Hematopoietic multipotent progenitor cell treated with erythropoietin and hydrocortisone succinate and interleukin-3 and kit ligand, for 4 days (in vitro differentiated cells): ENCODE measurements at regions not wholly inside any gene's neighbourhood (a gene's known extent, or its start where the extent isn't known, plus 50 kb on each side); places are given as distances from the start of the nearest gene placed in this dataset.

Source experiments
- DNase-seq: peaks from one replicate; pipeline ENCODE4 v3.0.0-alpha.2; 2015

- peak; percentile 56 for DNase-seq
Measured at GRCh38 chr7:88401009-88401623, 94.4 kb upstream of the STEAP4 start.

- DNase-seq, result no peak
Measured at GRCh38 chr7:88399696-88400240, 93.1 kb upstream of the STEAP4 start.

DNA sequence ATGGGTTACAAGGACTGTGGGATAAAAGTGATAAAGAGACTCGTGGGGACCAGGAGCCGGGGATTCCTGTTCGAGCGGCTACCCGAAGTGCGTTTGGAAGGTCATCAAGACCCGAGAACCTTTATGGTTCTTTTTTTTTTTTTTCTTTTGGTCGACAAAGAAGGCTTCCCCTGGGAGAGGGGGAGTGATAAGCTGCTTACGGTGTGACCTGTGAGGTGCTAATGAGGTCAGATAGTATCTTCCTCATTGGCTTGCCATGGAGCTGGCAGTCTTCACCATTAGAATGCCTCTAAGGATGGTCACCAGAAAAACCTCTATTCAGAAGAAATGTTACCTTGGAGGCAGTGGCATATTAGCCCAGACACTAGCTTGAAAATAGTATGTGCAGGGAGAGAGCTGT, 92.3 kb upstream of the STEAP4 start:
- no peak for DNase-seq

DNA sequence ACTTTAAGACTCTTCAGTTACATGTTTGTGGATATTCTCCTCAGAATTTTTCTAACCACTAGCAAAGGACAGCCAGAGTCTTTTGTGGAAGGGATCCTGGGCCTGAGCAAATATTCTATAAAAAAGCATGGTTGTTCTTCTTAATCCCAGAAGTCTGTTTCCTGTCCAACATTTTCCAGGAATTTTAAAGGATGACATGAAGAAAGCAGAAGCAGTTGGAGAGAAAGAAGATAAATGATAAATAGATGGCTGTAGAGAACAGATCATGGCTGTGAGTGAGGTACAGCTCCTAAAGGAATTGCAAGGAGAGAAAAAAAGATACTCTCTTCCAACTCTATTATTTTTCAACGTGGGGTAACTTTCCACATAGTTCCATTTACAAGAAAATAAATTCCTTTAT, 91.8 kb upstream of the STEAP4 start:
- no peak for DNase-seq

GRCh38 chr7:88396948-88397322, 90.2 kb upstream of the STEAP4 start:
- DNase-seq, result no peak

DNA sequence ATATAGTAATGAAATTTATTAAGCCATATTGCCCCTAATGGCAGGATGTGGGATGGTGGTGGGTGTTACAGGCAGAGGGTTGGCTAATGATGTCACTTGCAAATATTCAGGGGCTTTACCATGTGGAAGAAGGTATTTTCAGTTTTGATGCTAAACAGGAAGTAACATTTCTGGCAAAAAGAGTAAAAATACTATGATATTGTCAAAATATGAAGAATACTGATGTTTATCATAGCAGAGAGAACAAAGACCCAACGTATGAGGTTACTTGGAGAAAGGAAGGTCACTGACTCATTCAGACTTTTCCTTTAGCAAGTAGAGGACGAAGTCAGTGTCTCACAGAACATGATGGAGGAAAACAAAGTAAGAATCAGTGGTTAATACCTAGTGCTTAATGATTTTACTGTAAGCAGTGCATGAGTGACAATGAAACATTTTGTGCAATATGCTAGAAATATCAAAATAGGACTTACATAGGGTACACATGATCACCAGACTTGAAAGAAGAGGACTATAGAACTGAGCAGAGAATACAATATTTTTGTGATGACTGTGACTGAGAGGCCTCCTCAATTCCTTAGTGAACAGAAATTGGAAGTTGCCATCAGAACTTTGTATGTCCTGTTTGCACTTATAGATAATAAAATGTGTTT, 89.7 kb upstream of the STEAP4 start:
- peak; percentile 25 for DNase-seq

GRCh38 chr7:88395715-88396114, 89.0 kb upstream of the STEAP4 start:
- peak; percentile 71 for DNase-seq

DNA sequence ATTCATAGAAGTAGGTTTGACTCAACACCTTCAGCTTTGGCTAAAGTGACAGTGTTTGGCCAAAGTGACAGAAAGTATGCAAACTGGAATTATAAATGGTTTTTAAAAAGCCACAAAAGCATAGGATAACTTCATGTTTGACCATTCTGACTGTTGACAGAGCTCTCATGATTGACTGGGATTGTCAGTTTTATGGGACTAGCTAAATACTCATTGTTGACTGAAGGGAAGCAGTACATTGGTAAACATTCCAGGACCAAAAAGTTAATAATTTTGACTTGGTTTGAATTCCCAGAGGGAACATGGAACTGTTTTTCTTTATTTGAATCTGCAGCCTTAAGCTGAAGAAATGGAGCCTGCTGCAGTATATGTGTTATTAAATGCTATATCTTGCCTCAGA, 84.6 kb upstream of the STEAP4 start:
- no peak for DNase-seq

GRCh38 chr7:88387368-88387767, 80.7 kb upstream of the STEAP4 start:
- DNase-seq, result no peak

- DNase-seq, result no peak
Measured at GRCh38 chr7:88386665-88387156, 80.0 kb upstream of the STEAP4 start.

- DNase-seq, result no peak
Measured at GRCh38 chr7:88377434-88377833, 70.7 kb upstream of the STEAP4 start.

DNA sequence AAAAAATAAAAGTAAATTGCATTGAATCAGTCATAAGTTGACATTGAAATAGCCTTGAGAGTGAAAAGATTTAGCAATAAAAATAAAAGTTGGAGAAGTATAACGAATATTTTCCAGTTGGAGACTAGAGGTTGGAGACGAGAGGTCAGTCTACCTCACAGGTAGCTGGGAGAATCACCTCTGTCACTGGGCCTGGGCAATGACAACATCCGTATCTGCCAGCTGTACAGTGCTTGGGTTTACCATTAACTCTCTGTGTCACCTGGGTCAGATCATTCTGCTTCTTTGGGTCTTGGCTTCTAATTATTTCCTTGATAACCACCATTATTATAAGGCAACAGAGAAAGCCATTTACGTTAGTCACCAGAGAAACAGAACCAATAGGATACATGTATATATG, 62.0 kb upstream of the STEAP4 start:
- DNase-seq, result no peak

- no peak for DNase-seq
Measured at GRCh38 chr7:88366845-88367244, 60.2 kb upstream of the STEAP4 start.

- no peak for DNase-seq
Measured at GRCh38 chr7:88363869-88364268, 57.2 kb upstream of the STEAP4 start.

DNA sequence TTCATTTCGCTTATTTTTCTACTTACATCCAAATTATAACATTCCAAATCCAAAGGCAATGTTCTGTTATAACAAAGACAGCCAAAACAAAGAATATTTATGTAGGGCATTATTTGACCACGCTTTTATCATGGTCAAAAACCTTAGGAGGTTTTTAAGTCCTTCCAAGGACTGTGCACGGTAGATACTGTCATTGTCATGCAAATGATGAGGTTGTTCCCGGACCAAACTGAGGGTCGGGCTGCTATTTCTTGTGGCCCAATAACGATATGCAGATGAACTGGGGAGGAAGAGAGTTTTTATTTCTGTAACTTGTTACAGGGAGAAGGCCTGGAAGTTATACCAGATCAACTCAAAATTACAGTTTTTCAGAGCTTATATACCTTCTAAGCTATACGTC, 56.6 kb upstream of the STEAP4 start:
- DNase-seq, result peak; percentile 17

DNA sequence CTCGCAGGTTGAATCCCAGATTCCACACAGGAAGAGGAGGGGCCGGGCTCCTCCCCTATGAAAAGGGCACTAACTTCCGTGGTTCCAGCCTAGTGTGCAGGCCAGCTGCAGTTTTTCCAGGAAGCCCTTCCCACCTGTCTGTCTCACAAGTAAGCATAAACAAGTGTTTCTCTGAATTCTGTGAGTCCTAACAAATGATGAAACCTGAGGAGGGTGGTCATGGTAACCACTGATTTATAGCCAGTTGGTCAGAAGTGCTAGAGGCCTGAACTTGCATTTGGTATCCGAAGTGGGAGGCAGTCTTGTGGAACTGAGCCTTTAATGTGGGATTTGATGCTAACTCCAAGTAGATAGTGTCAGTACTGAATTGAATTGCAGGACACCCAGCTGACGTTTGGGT, 54.7 kb upstream of the STEAP4 start:
- DNase-seq, result no peak

- no peak for DNase-seq
Measured at GRCh38 chr7:88358881-88359280, 52.2 kb upstream of the STEAP4 start.

- DNase-seq, result no peak
Measured at GRCh38 chr7:88358526-88358838, 51.8 kb upstream of the STEAP4 start.

DNA sequence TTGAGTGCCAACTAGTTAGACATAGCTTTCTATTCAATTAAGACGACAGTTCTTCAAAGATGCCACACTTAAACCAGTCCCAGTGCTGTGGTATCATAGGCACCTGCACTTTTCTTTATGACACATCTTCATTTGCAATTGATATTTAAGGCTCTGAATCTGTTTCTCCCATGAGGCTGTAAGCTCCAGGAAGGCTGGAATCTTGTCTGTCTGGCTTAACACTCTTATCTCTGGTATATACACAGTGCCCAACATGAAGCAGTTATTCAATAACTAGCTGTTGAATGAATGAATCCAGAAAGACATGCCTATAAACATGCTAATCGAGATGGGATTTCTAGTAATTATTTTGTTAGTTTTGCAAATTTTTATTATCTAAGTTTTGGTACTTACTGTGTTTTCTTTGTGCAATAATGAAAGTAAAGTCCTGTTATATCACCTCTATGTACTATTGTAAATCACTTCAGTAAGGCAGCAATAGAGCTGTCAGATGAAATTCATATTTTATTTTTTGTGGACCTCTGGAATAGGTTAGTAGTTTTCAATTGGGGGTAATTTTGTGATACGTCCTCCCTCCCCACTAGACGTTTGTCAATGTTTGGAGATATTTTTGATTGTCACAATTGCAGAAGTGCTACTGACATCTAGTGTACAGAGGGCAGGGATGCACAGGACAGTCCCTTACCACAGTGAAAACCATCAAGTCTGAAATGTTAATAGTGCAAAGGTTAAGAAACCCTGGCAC, 51.3 kb upstream of the STEAP4 start:
- peak; percentile 59 for DNase-seq

DNA sequence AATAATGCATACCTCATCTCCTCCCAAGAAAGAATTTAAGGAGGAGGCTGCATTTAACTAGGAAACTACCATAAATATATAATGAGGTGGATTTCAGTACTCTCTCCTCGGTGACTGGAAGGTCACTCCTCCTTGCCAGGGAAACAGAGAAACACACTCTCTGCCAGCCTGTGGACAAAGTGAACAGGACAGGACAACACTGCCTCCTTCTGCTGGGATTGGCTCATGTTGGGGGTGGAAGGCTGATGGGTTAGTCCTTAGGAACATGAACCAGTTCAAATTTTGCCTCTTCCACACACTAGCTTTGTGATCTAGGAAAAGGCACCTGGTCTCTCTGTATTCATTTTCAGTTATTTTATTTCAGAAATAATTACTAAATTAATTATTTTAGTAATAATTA, 50.6 kb upstream of the STEAP4 start:
- DNase-seq, result peak; percentile 12
